Astrocyte (in vitro differentiated cells and primary cell): ENCODE measurements at regions not wholly inside any gene's neighbourhood (a gene's known extent, or its start where the extent isn't known, plus 50 kb on each side); places are given as distances from the start of the nearest gene placed in this dataset.

Source experiments
- EZH2 ChIP-seq: IDR thresholded peaks from 2 replicates; pipeline ENCODE4 v1.6.1; 2012; ENCODE audit warnings: mild to moderate bottlenecking, low read length, inconsistent platforms; ENCODE audit not compliant: insufficient read depth
- TF ChIP-seq, protein P1 (sequence below): IDR thresholded peaks from 2 replicates; pipeline ENCODE4 v1.5.1; 2011; ENCODE audit warnings: low read depth, mild to moderate bottlenecking, inconsistent platforms, low read length, moderate library complexity; ENCODE audit not compliant: insufficient read depth

DNA sequence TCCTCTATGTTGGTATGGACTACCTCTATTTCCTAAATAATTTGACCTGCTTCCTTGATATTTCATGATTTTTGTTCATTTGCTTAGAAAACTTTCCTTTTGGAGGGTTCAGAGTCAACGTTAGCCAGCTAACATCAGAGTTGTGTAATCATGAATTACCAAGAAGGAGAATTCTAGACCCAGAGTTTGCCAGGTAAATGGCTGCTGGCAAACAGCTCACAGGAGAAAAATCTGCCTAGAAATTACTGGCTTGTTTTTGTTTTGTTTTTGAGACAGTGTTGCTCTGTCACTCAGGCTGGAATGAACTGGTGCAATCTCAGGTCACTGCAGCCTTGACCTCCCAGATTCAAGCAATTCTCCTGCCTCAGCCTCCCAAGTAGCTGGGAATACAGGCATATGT lies 111.4 kb upstream of the SALL1 start:
- TF ChIP-seq, protein P1, sequence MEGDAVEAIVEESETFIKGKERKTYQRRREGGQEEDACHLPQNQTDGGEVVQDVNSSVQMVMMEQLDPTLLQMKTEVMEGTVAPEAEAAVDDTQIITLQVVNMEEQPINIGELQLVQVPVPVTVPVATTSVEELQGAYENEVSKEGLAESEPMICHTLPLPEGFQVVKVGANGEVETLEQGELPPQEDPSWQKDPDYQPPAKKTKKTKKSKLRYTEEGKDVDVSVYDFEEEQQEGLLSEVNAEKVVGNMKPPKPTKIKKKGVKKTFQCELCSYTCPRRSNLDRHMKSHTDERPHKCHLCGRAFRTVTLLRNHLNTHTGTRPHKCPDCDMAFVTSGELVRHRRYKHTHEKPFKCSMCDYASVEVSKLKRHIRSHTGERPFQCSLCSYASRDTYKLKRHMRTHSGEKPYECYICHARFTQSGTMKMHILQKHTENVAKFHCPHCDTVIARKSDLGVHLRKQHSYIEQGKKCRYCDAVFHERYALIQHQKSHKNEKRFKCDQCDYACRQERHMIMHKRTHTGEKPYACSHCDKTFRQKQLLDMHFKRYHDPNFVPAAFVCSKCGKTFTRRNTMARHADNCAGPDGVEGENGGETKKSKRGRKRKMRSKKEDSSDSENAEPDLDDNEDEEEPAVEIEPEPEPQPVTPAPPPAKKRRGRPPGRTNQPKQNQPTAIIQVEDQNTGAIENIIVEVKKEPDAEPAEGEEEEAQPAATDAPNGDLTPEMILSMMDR, result no peak
- no peak for TF ChIP-seq EZH2
